ENCODE measurements at regions not wholly inside any gene's neighbourhood (a gene's known extent, or its start where the extent isn't known, plus 50 kb on each side); places are given as distances from the start of the nearest gene placed in this dataset.

- no peak for TF ChIP-seq ZNF462 (CRISPR knock-in tag; IDR thresholded peaks at IDR 0.05)
- no peak for TF ChIP-seq CREB1 (CRISPR knock-in tag; IDR thresholded peaks at IDR 0.05; ENCODE audit: low read depth)
- TF ChIP-seq POLR2AphosphoS5 (IDR thresholded peaks at IDR 0.05; ENCODE audit: low read depth) = no peak
Observed at GRCh38 chr15:95409626-95410310, 920.7 kb upstream of the NR2F2 start (continued).

GRCh38 chr15:95410757-95411156 is 919.7 kb upstream of the NR2F2 start:
- Histone ChIP-seq H3F3A (replicated peaks; ENCODE audit: low read depth) (no peaks in the 10 kb centered on the region), H3K36me3 (ENCODE audit: insufficient read depth) (no peaks in the 10 kb centered on the region), H3K4me3 (no peak overlapping the region), H2AFZ (no peak overlapping the region), H3K9me2 (ENCODE audit: insufficient read depth) (peaks cover 10% of the 10 kb centered on the region; the same call in 1 of the 2 replicates), H3K27me3 (ENCODE audit: insufficient read depth) (no peaks in the 10 kb centered on the region), H3K27ac (ENCODE audit: low read depth) (no peak overlapping the region), H4K20me1 (replicated peaks; ENCODE audit: insufficient read depth) (no peaks in the 10 kb centered on the region), H3K4me2 (no peak overlapping the region), H3K4me1 (ENCODE audit: insufficient read depth) (no peaks in the 10 kb centered on the region), H3K79me2 (replicated peaks; ENCODE audit: insufficient read depth) (no peaks in the 10 kb centered on the region)
- Mint-ChIP-seq H3K27me3 (ENCODE audit: insufficient read depth, low read depth, poor library complexity) (peaks cover 4% of the 10 kb centered on the region), H3K27ac (no peak overlapping the region), H3K4me1 (no peaks in the 10 kb centered on the region), H3K36me3 (ENCODE audit: low read depth) (no peaks in the 10 kb centered on the region), H3K4me3 (no peak overlapping the region), H3K9me3 (no peaks in the 10 kb centered on the region)
- DNase-seq (ENCODE audit: low spot score) (no peak), ATAC-seq (no peak)
- no peak for TF ChIP-seq POLR2AphosphoS5 (IDR thresholded peaks at IDR 0.05; ENCODE audit: low read depth)
- TF ChIP-seq EZH2 (IDR thresholded peaks at IDR 0.05; ENCODE audit: low read depth, unreplicated experiment) = no peak
- no peak for TF ChIP-seq CTCF (conservative IDR thresholded peaks at IDR 0.05; ENCODE audit: low read depth in 2 of 2)
- TF ChIP-seq STAT1 (IDR thresholded peaks at IDR 0.05; ENCODE audit: unreplicated experiment) = no peak
- TF ChIP-seq ETS1 (IDR thresholded peaks at IDR 0.05) = no peak
- no peak for TF ChIP-seq NANOG (IDR thresholded peaks at IDR 0.05; ENCODE audit: borderline replicate concordance)
- TF ChIP-seq REST (IDR thresholded peaks at IDR 0.05; ENCODE audit: unreplicated experiment) = no peak
- TF ChIP-seq ZNF114 (CRISPR knock-in tag; IDR thresholded peaks at IDR 0.05) = no peak
- no peak for TF ChIP-seq CREB1 (CRISPR knock-in tag; IDR thresholded peaks at IDR 0.05; ENCODE audit: low read depth)
